H9 (cell line): ENCODE measurements at regions not wholly inside any gene's neighbourhood (a gene's known extent, or its start where the extent isn't known, plus 50 kb on each side); places are given as distances from the start of the nearest gene placed in this dataset.

Experiments
- DNase-seq: peaks from one replicate; pipeline ENCODE4 v3.0.0-alpha.2; 2017
- H2AFZ ChIP-seq: one replicate; pipeline ENCODE4 v1.6.1; 2013; ENCODE audit warnings: mild to moderate bottlenecking, low read length, control low read depth, moderate library complexity
- H2AK5ac ChIP-seq: 2 replicates; pipeline ENCODE4 v1.6.1; 2013; ENCODE audit warnings: low read length, control low read depth, mixed read lengths; ENCODE audit not compliant: insufficient read length
- H2BK120ac ChIP-seq: one replicate; pipeline ENCODE4 v1.6.1; 2013; ENCODE audit warnings: low read depth, mild to moderate bottlenecking, low read length, control low read depth, inconsistent platforms; ENCODE audit not compliant: poor library complexity, severe bottlenecking
- H2BK12ac ChIP-seq: 2 replicates; pipeline ENCODE4 v1.6.1; 2013; ENCODE audit warnings: low read length, control low read depth, mixed read lengths, low read depth; ENCODE audit not compliant: insufficient read length
- H2BK15ac ChIP-seq: 2 replicates; pipeline ENCODE4 v1.6.1; 2013; ENCODE audit warnings: low read depth, low read length, control low read depth
- H2BK20ac ChIP-seq: one replicate; pipeline ENCODE4 v1.6.1; 2013; ENCODE audit warnings: low read depth, mild to moderate bottlenecking, low read length, control low read depth, inconsistent platforms; ENCODE audit not compliant: poor library complexity, severe bottlenecking
- H2BK5ac ChIP-seq: 2 replicates; pipeline ENCODE4 v1.6.1; 2013; ENCODE audit warnings: low read length, control low read depth, mixed read lengths; ENCODE audit not compliant: insufficient read length
- H3K14ac ChIP-seq: 2 replicates; pipeline ENCODE4 v1.6.1; 2013; ENCODE audit warnings: low read length, control low read depth; ENCODE audit not compliant: insufficient read depth
- H3K18ac ChIP-seq: 2 replicates; pipeline ENCODE4 v1.6.1; 2013; ENCODE audit warnings: low read depth, mild to moderate bottlenecking, mixed read lengths, low read length, control low read depth; ENCODE audit not compliant: insufficient read length
- H3K23ac ChIP-seq: 2 replicates; pipeline ENCODE4 v1.6.1; 2013; ENCODE audit warnings: low read length, control low read depth, mixed read lengths, low read depth; ENCODE audit not compliant: insufficient read length
- H3K23me2 ChIP-seq: 2 replicates; pipeline ENCODE4 v1.6.1; 2013; ENCODE audit warnings: low read depth, mild to moderate bottlenecking, mixed read lengths, low read length, control low read depth; ENCODE audit not compliant: insufficient read length, poor library complexity, severe bottlenecking
- H3K27ac ChIP-seq: 2 replicates; pipeline ENCODE4 v1.5.1; 2013; ENCODE audit warnings: low read length, control low read depth, mixed read lengths, low read depth; ENCODE audit not compliant: insufficient read length
- H3K27me3 ChIP-seq: 2 replicates; pipeline ENCODE4 v1.6.1; 2013; ENCODE audit warnings: low read length, control low read depth, inconsistent platforms; ENCODE audit not compliant: insufficient read depth
- H3K4ac ChIP-seq: 2 replicates; pipeline ENCODE4 v1.6.1; 2013; ENCODE audit warnings: low read depth, mild to moderate bottlenecking, control low read depth, inconsistent platforms, low read length, moderate library complexity
- H3K4me1 ChIP-seq: 2 replicates; pipeline ENCODE4 v1.6.1; 2013; ENCODE audit warnings: low read length, control low read depth, inconsistent platforms; ENCODE audit not compliant: insufficient read depth
- H3K4me2 ChIP-seq: 2 replicates; pipeline ENCODE4 v1.6.1; 2013; ENCODE audit warnings: low read length, control low read depth, mixed read lengths; ENCODE audit not compliant: insufficient read length, insufficient read depth
- H3K56ac ChIP-seq: 2 replicates; pipeline ENCODE4 v1.6.1; 2013; ENCODE audit warnings: low read depth, mild to moderate bottlenecking, mixed read lengths, low read length, control low read depth; ENCODE audit not compliant: insufficient read length
- H3K79me1 ChIP-seq: 2 replicates; pipeline ENCODE4 v1.6.1; 2013; ENCODE audit warnings: low read depth, mild to moderate bottlenecking, moderate library complexity, low read length, control low read depth, inconsistent platforms; ENCODE audit not compliant: insufficient read depth, poor library complexity, severe bottlenecking
- H3K79me2 ChIP-seq: 2 replicates; pipeline ENCODE4 v1.6.1; 2013; ENCODE audit warnings: low read length, control low read depth, inconsistent platforms; ENCODE audit not compliant: insufficient read depth
- H3K9ac ChIP-seq: 2 replicates; pipeline ENCODE4 v1.6.1; 2013; ENCODE audit warnings: low read length, control low read depth, mixed read lengths; ENCODE audit not compliant: insufficient read length; ENCODE audit errors: extremely low read depth
- H3K9me3 ChIP-seq: one replicate; pipeline ENCODE4 v1.6.1; 2013; ENCODE audit warnings: low read depth, low read length, inconsistent platforms; ENCODE audit not compliant: control insufficient read depth
- H3T11ph ChIP-seq: one replicate; pipeline ENCODE4 v1.6.1; 2013; ENCODE audit warnings: mild to moderate bottlenecking, low read length, control low read depth, inconsistent platforms
- H4K20me1 ChIP-seq: one replicate; pipeline ENCODE4 v1.6.1; 2013; ENCODE audit not compliant: control insufficient read depth, insufficient read length, insufficient read depth
- H4K5ac ChIP-seq: 2 replicates; pipeline ENCODE4 v1.6.1; 2013; ENCODE audit warnings: low read depth, mild to moderate bottlenecking, mixed read lengths, low read length, control low read depth; ENCODE audit not compliant: insufficient read length
- H4K8ac ChIP-seq: replicated peaks from 2 replicates; pipeline ENCODE4 v1.6.1; 2013; ENCODE audit warnings: low read length, control low read depth, mixed read lengths, low read depth; ENCODE audit not compliant: insufficient read length
- H4K91ac ChIP-seq: 2 replicates; pipeline ENCODE4 v1.6.1; 2013; ENCODE audit warnings: low read depth, mild to moderate bottlenecking, moderate library complexity, mixed read lengths, low read length, control low read depth; ENCODE audit not compliant: insufficient read length
- H3K27ac Mint-ChIP-seq, 3 experiments: 2 replicates in 2 of 3; 3 replicates in 1 of 3; pipeline ENCODE4 v1.8.0; 2020 to 2021; ENCODE audit warnings: mixed read lengths in 3 of 3, mild to moderate bottlenecking in 1 of 3, moderate library complexity in 1 of 3
- H3K27me3 Mint-ChIP-seq: 2 replicates; pipeline ENCODE4 v1.8.0; 2021; ENCODE audit warnings: low read depth, mild to moderate bottlenecking, moderate library complexity, mixed read lengths
- H3K36me3 Mint-ChIP-seq, 3 experiments: 2 replicates in 2 of 3; 3 replicates in 1 of 3; pipeline ENCODE4 v1.8.0; 2020 to 2021; ENCODE audit warnings: low read depth in 3 of 3, mixed read lengths in 3 of 3; ENCODE audit not compliant: insufficient read depth in 1 of 3
- H3K4me1 Mint-ChIP-seq, 2 experiments: 2 replicates each; pipeline ENCODE4 v1.8.0; 2020; ENCODE audit warnings: mixed read lengths in 2 of 2
- H3K4me3 Mint-ChIP-seq, 2 experiments: 2 replicates in 1 of 2; 3 replicates in 1 of 2; pipeline ENCODE4 v1.8.0; 2020 to 2021; ENCODE audit warnings: mild to moderate bottlenecking in 2 of 2, mixed read lengths in 2 of 2, moderate library complexity in 1 of 2
- H3K9me3 Mint-ChIP-seq, 2 experiments: 2 replicates in 1 of 2; 3 replicates in 1 of 2; pipeline ENCODE4 v1.8.0; 2020; ENCODE audit warnings: mild to moderate bottlenecking in 2 of 2, mixed read lengths in 2 of 2, moderate library complexity in 1 of 2
- CTCF ChIP-seq: fragments of 200-600 bp; sonication (generic); conservative IDR thresholded peaks from 3 replicates; pipeline ENCODE4 v1.8.0; 2021; ENCODE audit warnings: antibody characterized with exemption, mild to moderate bottlenecking
- WGBS: extraction: QIAGEN DNeasy Blood & Tissue Kit; methylation state at CpG from one replicate; pipeline ENCODE4 v1.1.7; 2013; ENCODE audit warnings: missing lambda C conversion rate, low lambda C conversion rate, mixed read lengths; ENCODE audit not compliant: insufficient read length; ENCODE audit errors: extremely low coverage; 5-methylcytosine and 5-hydroxymethylcytosine counted together

- no peak for TF ChIP-seq CTCF
- H3T11ph ChIP-seq, result no peak overlapping the region
- H4K20me1 ChIP-seq, result no peaks in the 10 kb centered on the region
- no peak overlapping the region for H3K9ac ChIP-seq
- H3K4me2 ChIP-seq, result no peak overlapping the region
- no peak overlapping the region for H2AFZ ChIP-seq
- no peak overlapping the region for H3K18ac ChIP-seq
- no peaks in the 10 kb centered on the region for H3K79me2 ChIP-seq
- no CpG with 5 or more reads among the region's 2 CpGs for WGBS
- H3K4me1 Mint-ChIP-seq, result no peaks in the 10 kb centered on the region
- peaks cover 17 to 51% (median 35%) of the 10 kb centered on the region in 3 experiments for H3K36me3 Mint-ChIP-seq
- H3K14ac ChIP-seq, result no peak overlapping the region
- H2BK15ac ChIP-seq, result no peak overlapping the region
- no peaks in the 10 kb centered on the region; the same call in 1 of the 2 replicates for H3K27me3 Mint-ChIP-seq
- no peak overlapping the region for H3K56ac ChIP-seq
- no peak overlapping the region for H4K91ac ChIP-seq
- no peak overlapping the region for H2BK120ac ChIP-seq
- no peak overlapping the region for H3K23ac ChIP-seq
- H3K27ac Mint-ChIP-seq, result no peak overlapping the region
- H3K9me3 Mint-ChIP-seq, result peaks cover 55 to 56% of the 10 kb centered on the region in 2 experiments
- H3K4me3 Mint-ChIP-seq, result no peak overlapping the region
- peaks cover 14% of the 10 kb centered on the region for H3K9me3 ChIP-seq
- H3K27me3 ChIP-seq, result no peaks in the 10 kb centered on the region
- no peaks in the 10 kb centered on the region for H3K4me1 ChIP-seq
- H4K8ac ChIP-seq, result no peak overlapping the region
- H2BK20ac ChIP-seq, result no peak overlapping the region
- no peak overlapping the region for H4K5ac ChIP-seq
- H2BK5ac ChIP-seq, result no peak overlapping the region
- no peak overlapping the region for H3K4ac ChIP-seq
- no peak overlapping the region for H3K27ac ChIP-seq
- no peak overlapping the region for H2BK12ac ChIP-seq
- DNase-seq, result no peak
- H2AK5ac ChIP-seq, result no peak overlapping the region
- H3K23me2 ChIP-seq, result no peaks in the 10 kb centered on the region
- H3K79me1 ChIP-seq, result no peaks in the 10 kb centered on the region
Measured at GRCh38 chr15:95698230-95698629, 632.3 kb upstream of the NR2F2 start.
